ENCODE measurements at regions not wholly inside any gene's neighbourhood (a gene's known extent, or its start where the extent isn't known, plus 50 kb on each side); places are given as distances from the start of the nearest gene placed in this dataset.

DNA sequence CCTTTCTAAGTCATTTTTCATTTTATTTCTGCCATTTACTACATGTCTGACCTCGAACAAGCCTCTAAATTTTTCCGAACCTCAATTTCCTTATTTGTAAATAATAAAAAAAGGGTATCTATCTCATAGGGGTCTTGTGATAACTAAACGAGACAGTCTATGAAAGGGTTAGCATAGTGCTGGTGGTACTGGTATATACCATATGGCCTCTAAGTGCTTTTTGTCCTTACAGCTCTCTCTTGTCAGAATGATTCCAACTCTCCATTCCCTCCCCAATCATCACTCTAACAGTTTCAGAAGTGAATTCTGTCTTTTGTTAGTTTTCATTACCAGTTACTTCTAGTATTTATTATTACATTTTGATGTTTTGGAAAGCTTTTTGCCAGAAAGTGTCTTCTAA is 85.5 kb upstream of the ACTBL2 start:
- intact Hi-C loops (cut with DNase I) = no loop called here
- DNase-seq (ENCODE audit: low spot score) = no peak

DNA sequence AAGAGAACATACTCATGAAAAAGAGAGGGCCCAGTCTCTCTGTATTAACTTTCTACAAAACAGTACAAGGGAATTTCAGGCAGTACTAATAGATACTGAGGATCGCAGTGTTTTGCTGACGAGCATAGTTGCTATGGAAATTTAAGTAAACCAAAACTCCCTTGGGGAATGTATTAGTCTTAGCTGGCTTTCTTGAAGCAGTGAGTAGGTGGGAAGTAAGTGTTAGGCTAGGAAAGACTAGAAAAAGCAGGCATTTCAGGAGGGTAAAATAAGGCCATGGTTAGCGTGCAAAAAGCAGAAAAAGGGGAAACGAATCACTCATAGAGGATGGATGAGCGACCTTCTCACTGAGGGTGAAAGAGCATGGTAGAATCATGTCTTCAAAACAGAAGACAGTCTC is 84.3 kb upstream of the ACTBL2 start:
- no peak for DNase-seq (ENCODE audit: low spot score)
- intact Hi-C loops (cut with DNase I) = no loop called here

DNA sequence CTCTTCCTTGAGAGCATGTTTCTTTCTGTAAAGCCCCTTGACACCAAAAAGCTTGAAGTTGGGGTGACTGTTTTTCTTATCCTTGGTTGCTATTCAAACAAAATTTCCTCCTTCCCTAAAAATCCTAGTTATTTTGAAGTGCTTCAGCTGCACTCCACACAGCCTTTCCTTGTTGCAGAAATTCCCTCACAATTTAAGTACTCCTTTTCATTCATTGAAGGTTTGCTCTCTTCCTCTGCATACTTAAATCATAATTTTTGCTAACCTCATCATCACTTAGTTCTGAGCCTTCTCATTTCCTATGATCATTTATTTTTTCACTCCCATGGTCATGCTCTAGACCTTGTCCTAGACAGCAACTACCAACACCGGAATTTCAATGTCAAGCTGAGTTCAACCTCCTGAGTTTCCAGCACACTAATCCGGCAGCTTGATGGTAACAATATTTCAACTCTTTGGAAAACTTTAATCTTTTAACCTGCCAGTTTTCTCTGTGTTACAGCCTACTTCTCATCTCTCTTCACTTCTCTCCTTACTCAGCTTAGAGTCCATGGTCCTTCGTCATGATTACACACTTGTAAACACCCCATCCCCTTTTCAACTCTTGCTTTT is 78.7 kb upstream of the ACTBL2 start:
- intact Hi-C loops (cut with DNase I) = no loop called here
- no peak for DNase-seq (ENCODE audit: low spot score)

- intact Hi-C loops (cut with DNase I) = no loop called here
- no peak for DNase-seq (ENCODE audit: low spot score)
These were observed 76.6 kb upstream of the ACTBL2 start for GRCh38 chr5:57559110-57559635.

GRCh38 chr5:57552033-57552432 is 69.4 kb upstream of the ACTBL2 start:
- intact Hi-C loops (cut with DNase I) = no loop called here
- no peak for DNase-seq (ENCODE audit: low spot score)

GRCh38 chr5:57551251-57551650 is 68.6 kb upstream of the ACTBL2 start:
- DNase-seq (ENCODE audit: low spot score) = no peak
- intact Hi-C loops (cut with DNase I) = no loop called here

DNA sequence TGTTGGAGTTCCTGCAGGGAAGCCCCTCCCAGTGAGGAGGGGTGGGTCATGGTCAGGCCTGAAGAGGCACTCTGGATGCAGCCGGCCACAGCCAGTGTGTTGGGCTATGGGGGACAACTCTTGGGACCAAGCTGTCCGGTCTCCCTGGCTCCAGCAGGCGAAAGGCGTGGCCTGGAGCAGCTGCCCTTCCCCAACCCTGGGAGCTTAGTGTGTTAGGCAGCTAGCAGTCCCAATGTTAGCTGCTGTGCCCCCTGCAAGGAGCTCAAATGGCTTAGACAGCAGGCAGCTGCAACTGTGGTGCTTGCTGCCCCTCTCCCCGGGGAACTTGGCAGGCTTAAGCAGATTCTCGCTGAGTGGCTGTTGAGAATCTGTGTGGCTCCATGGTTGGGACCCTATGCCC is 67.5 kb upstream of the ACTBL2 start:
- DNase-seq (ENCODE audit: low spot score) = no peak
- intact Hi-C loops (cut with DNase I) = no loop called here

DNA sequence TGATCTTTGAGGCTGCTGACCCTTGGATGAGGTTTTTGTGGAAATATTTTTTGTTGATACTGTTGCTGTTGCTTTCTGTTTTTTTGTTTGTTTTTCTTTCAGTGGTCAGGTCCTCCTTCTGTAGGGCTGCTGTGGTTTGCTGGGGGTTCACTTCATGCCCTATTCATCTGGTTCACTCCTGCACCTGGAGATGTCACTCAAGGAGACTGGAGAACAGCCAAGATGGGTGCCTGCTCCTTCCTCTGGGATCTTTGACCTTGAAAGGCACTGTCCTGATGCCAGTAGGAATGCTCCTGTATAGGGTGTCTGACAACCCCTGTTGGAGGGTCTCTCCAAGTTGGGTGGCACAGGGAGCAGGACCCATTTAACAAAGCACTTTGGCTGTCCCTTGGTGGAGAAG is 67.0 kb upstream of the ACTBL2 start:
- no peak for DNase-seq (ENCODE audit: low spot score)

GRCh38 chr5:57540823-57541222 is 58.2 kb upstream of the ACTBL2 start:
- DNase-seq (ENCODE audit: low spot score) = no peak
- intact Hi-C loops (cut with DNase I) = no loop called here

More for the DNA sequence above, 67.0 kb upstream of the ACTBL2 start:
- intact Hi-C loops (cut with DNase I) = no loop called here

GRCh38 chr5:57539281-57539701 is 56.7 kb upstream of the ACTBL2 start:
- intact Hi-C loops (cut with DNase I) = no loop called here
- no peak for DNase-seq (ENCODE audit: low spot score)

DNA sequence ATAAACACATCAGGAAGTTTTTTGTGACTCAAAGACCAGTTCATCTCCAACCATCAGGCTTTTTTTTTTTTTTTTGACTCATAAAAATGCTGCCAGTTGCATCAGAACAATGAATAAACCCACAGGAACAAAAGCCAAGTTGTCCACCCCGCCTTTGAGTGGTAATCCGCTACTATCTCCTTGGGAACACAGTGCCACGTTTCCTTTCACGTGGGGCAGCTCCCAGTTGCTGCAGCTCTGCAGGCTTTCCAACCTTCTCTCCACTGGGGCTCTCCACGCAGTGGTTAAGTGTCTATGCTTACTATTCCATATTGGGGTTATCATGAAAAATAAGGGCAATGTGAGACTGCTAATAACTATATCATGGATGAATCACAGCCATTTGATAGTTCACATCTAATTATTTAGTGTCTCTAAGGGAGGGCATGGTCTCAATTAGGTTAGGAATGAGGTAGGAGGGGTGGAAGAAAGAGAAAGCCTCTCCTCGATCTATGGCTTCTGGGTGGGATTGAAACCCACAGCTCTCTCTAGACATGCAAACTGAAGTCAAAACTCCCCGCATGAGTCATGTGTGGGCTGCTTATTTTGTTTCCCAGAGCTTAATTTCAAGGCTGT is 55.8 kb upstream of the ACTBL2 start:
- no peak for DNase-seq (ENCODE audit: low spot score)
- intact Hi-C loops (cut with DNase I) = no loop called here

- intact Hi-C loops (cut with DNase I) = no loop called here
- no peak for DNase-seq (ENCODE audit: low spot score)
These were observed 55.2 kb upstream of the ACTBL2 start for GRCh38 chr5:57537811-57538210.

- no peak for DNase-seq (ENCODE audit: low spot score)
- intact Hi-C loops (cut with DNase I) = no loop called here
These were observed 50.2 kb upstream of the ACTBL2 start for GRCh38 chr5:57532513-57533497.
